IMR-90 (cell line): ENCODE measurements at regions not wholly inside any gene's neighbourhood (a gene's known extent, or its start where the extent isn't known, plus 50 kb on each side); places are given as distances from the start of the nearest gene placed in this dataset.

Experiments used
- ATAC-seq: fragments of 200-7000 bp; cut with Tn5 transposase; 2 replicates; pipeline ENCODE4 v1.9.1; 2020; ENCODE audit warnings: low read depth, mild to moderate bottlenecking, moderate library complexity
- BruUV-seq: library from RNA; stranded (reverse); fragments of 400-500 nt; replicated peaks from 2 replicates; lab custom pipeline; 2021; lab: Mats Ljungman, UMichigan
- CTCF ChIA-PET: fragments of 300-600 bp; formaldehyde crosslinking; extraction: SDS; loops from one replicate; lab custom pipeline; 2021; ENCODE audit warnings: antibody characterized with exemption; lab: Yijun Ruan, JAX
- POLR2A ChIA-PET: fragments of 300-600 bp; sonication (Branson Sonifier 250); formaldehyde crosslinking; loops from one replicate; lab custom pipeline; 2022; ENCODE audit warnings: antibody characterized with exemption; ENCODE audit not compliant: unreplicated experiment; lab: Charles Lee
- DNase-seq: peaks from one replicate; pipeline ENCODE4 v3.0.0; 2013
- H2AFZ ChIP-seq: replicated peaks from 2 replicates; pipeline ENCODE3; 2013; ENCODE audit warnings: low read length, mild to moderate bottlenecking; ENCODE audit not compliant: poor library complexity
- H2AK5ac ChIP-seq: 2 replicates; pipeline ENCODE4 v1.6.1; 2013; ENCODE audit warnings: low read depth, low read length, inconsistent platforms
- H2AK9ac ChIP-seq: replicated peaks from 2 replicates; pipeline ENCODE3; 2013; ENCODE audit warnings: mild to moderate bottlenecking, low read depth, low read length, moderate library complexity; ENCODE audit not compliant: poor library complexity
- H2BK120ac ChIP-seq: 2 replicates; pipeline ENCODE4 v1.6.1; 2013; ENCODE audit warnings: low read depth, low read length, inconsistent platforms
- H2BK15ac ChIP-seq: 3 replicates; pipeline ENCODE4 v1.6.1; 2013; ENCODE audit warnings: low read depth, low read length, inconsistent platforms
- H2BK20ac ChIP-seq: 2 replicates; pipeline ENCODE4 v1.6.1; 2013; ENCODE audit warnings: low read depth, mild to moderate bottlenecking, inconsistent platforms, low read length, moderate library complexity
- H2BK5ac ChIP-seq: 2 replicates; pipeline ENCODE4 v1.6.1; 2013; ENCODE audit warnings: mild to moderate bottlenecking, low read depth, low read length, inconsistent platforms; ENCODE audit not compliant: poor library complexity, severe bottlenecking
- H3K14ac ChIP-seq: replicated peaks from 2 replicates; pipeline ENCODE4 v1.6.1; 2013; ENCODE audit warnings: low read depth, low read length, inconsistent platforms
- H3K18ac ChIP-seq: 2 replicates; pipeline ENCODE4 v1.6.1; 2013; ENCODE audit warnings: low read depth, low read length, control low read depth
- H3K23ac ChIP-seq: 2 replicates; pipeline ENCODE4 v1.6.1; 2013; ENCODE audit warnings: low read depth, low read length, inconsistent platforms
- H3K27ac ChIP-seq: 2 replicates; pipeline ENCODE4 v1.5.1; 2013; ENCODE audit warnings: mild to moderate bottlenecking, control low read depth, low read length; ENCODE audit not compliant: insufficient read depth
- H3K27me3 ChIP-seq: 2 replicates; pipeline ENCODE4 v1.6.1; 2013; ENCODE audit warnings: low read length; ENCODE audit not compliant: control insufficient read depth, insufficient read depth
- H3K36me3 ChIP-seq: 2 replicates; pipeline ENCODE4 v1.6.1; 2013; ENCODE audit warnings: low read length, mixed read lengths; ENCODE audit not compliant: control insufficient read depth, insufficient read depth
- H3K4ac ChIP-seq: 2 replicates; pipeline ENCODE4 v1.6.1; 2013; ENCODE audit warnings: low read depth, low read length, inconsistent platforms
- H3K4me1 ChIP-seq: 2 replicates; pipeline ENCODE4 v1.6.1; 2013; ENCODE audit warnings: low read length, mixed read lengths; ENCODE audit not compliant: control insufficient read depth, insufficient read depth
- H3K4me2 ChIP-seq: 2 replicates; pipeline ENCODE4 v1.6.1; 2013; ENCODE audit warnings: low read depth, mild to moderate bottlenecking, control low read depth, low read length, moderate library complexity
- H3K4me3 ChIP-seq: 2 replicates; pipeline ENCODE4 v1.5.1; 2013; ENCODE audit warnings: low read depth, mild to moderate bottlenecking, control low read depth, low read length, moderate library complexity; ENCODE audit not compliant: insufficient read depth
- H3K56ac ChIP-seq: 2 replicates; pipeline ENCODE4 v1.6.1; 2013; ENCODE audit warnings: low read length, inconsistent platforms; ENCODE audit not compliant: insufficient read depth; ENCODE audit errors: extremely low read depth
- H3K79me1 ChIP-seq, 2 experiments: 2 replicates each; pipeline ENCODE4 v1.6.1; 2013; ENCODE audit warnings: low read length in 2 of 2, inconsistent platforms in 1 of 2, low read depth in 1 of 2
- H3K9ac ChIP-seq: 2 replicates; pipeline ENCODE4 v1.6.1; 2013; ENCODE audit warnings: low read depth, low read length, control low read depth
- H3K9me1 ChIP-seq: 2 replicates; pipeline ENCODE4 v1.6.1; 2013; ENCODE audit warnings: low read length, inconsistent platforms; ENCODE audit not compliant: insufficient read depth
- H3K9me3 ChIP-seq: 2 replicates; pipeline ENCODE4 v1.6.1; 2013; ENCODE audit warnings: low read length; ENCODE audit not compliant: control insufficient read depth, insufficient read depth
- H4K20me1 ChIP-seq: 2 replicates; pipeline ENCODE4 v1.6.1; 2013; ENCODE audit warnings: low read length, inconsistent platforms; ENCODE audit not compliant: insufficient read depth
- H4K5ac ChIP-seq: 2 replicates; pipeline ENCODE4 v1.6.1; 2013; ENCODE audit warnings: mild to moderate bottlenecking, low read depth, low read length, control low read depth
- H4K8ac ChIP-seq, 2 experiments: 2 replicates each; pipeline ENCODE4 v1.6.1; 2013; ENCODE audit warnings: low read depth in 2 of 2, low read length in 2 of 2, control low read depth in 1 of 2, inconsistent platforms in 1 of 2
- H4K91ac ChIP-seq: 2 replicates; pipeline ENCODE4 v1.6.1; 2013; ENCODE audit warnings: low read depth, low read length, inconsistent platforms; ENCODE audit not compliant: insufficient read depth
- BHLHE40 ChIP-seq: fragments of 150-350 bp; IDR thresholded peaks from 2 replicates; pipeline ENCODE4 v1.6.1; 2016; ENCODE audit warnings: mild to moderate bottlenecking, low read depth, low read length
- CEBPB ChIP-seq: IDR thresholded peaks from 2 replicates; pipeline ENCODE4 v1.6.1; 2012; ENCODE audit warnings: low read depth, low read length, improper control_type of control experiment
- CHD1 ChIP-seq: IDR thresholded peaks from 2 replicates; pipeline ENCODE4 v1.6.1; 2012; ENCODE audit warnings: low read depth, low read length, improper control_type of control experiment
- FOS ChIP-seq: fragments of 150-350 bp; IDR thresholded peaks from 2 replicates; pipeline ENCODE4 v1.6.1; 2016; ENCODE audit warnings: low read depth, low read length
- MAFK ChIP-seq: IDR thresholded peaks from 2 replicates; pipeline ENCODE4 v1.6.1; 2012; ENCODE audit warnings: low read depth, low read length, improper control_type of control experiment
- MAZ ChIP-seq: IDR thresholded peaks from 2 replicates; pipeline ENCODE4 v1.6.1; 2012; ENCODE audit warnings: low read depth, mild to moderate bottlenecking, low read length, improper control_type of control experiment, moderate library complexity, borderline replicate concordance
- NFE2L2 ChIP-seq: fragments of 150-350 bp; IDR thresholded peaks from 2 replicates; pipeline ENCODE4 v1.6.1; 2016; ENCODE audit warnings: low read depth, mild to moderate bottlenecking, low read length
- POLR2A ChIP-seq: IDR thresholded peaks from 2 replicates; pipeline ENCODE4 v1.6.1; 2012; ENCODE audit warnings: mild to moderate bottlenecking, low read depth, low read length
- RAD21 ChIP-seq: IDR thresholded peaks from 2 replicates; pipeline ENCODE4 v1.6.1; 2012; ENCODE audit warnings: low read length, improper control_type of control experiment
- RCOR1 ChIP-seq: IDR thresholded peaks from 2 replicates; pipeline ENCODE4 v1.6.1; 2012; ENCODE audit warnings: mild to moderate bottlenecking, low read length, improper control_type of control experiment; ENCODE audit not compliant: insufficient replicate concordance
- RFX5 ChIP-seq: IDR thresholded peaks from 2 replicates; pipeline ENCODE4 v1.8.0; 2012; ENCODE audit warnings: low read depth, mild to moderate bottlenecking, low read length, moderate library complexity
- SMC3 ChIP-seq: fragments of 150-350 bp; IDR thresholded peaks from 2 replicates; pipeline ENCODE4 v1.6.1; 2016; ENCODE audit warnings: low read depth, mild to moderate bottlenecking, antibody characterized with exemption, low read length, moderate library complexity
- whole genome bisulfite sequencing, 2 experiments: methylation state at CpG; one replicate each; pipeline versions ENCODE4 v1.1.5 to v1.1.7; 2013; ENCODE audit warnings: missing lambda C conversion rate in 2 of 2; ENCODE audit not compliant: insufficient read length in 1 of 2; ENCODE audit errors: extremely low coverage in 2 of 2; 5-methylcytosine and 5-hydroxymethylcytosine counted together
- dilution Hi-C: fragments of 300-500 bp; cut with HindIII; formaldehyde crosslinking; loops from one replicate; pipeline ENCODE4 v1.14.3; 2018; ENCODE audit warnings: low sequenced_read_pairs; ENCODE audit not compliant: unreplicated experiment
- in situ Hi-C: fragments of 300-500 bp; cut with MboI; formaldehyde crosslinking; loops from 3 replicates; pipeline ENCODE4 v1.14.3; 2019; ENCODE audit warnings: low sequenced_read_pairs, inconsistent platforms, mixed read lengths
- intact Hi-C: fragments of 100-400 bp; cut with micrococcal nuclease; formaldehyde crosslinking; loops from 2 replicates; pipeline ENCODE4 v1.10.0; 2022
- TF ChIP-seq, protein P1 (sequence below): fragments of 150-350 bp; IDR thresholded peaks from 2 replicates; pipeline ENCODE4 v1.6.1; 2016; ENCODE audit warnings: low read depth, mild to moderate bottlenecking, low read length, moderate library complexity, borderline replicate concordance
- TF ChIP-seq, protein P2 (sequence below): fragments of 150-350 bp; IDR thresholded peaks from 2 replicates; pipeline ENCODE4 v1.6.1; 2017; ENCODE audit warnings: mild to moderate bottlenecking, antibody characterized with exemption, low read length, low read depth
- TF ChIP-seq, protein P3 (sequence below): conservative IDR thresholded peaks from 2 replicates; pipeline ENCODE4 v1.5.1; 2012; ENCODE audit warnings: mild to moderate bottlenecking, low read depth, low read length, improper control_type of control experiment

DNA sequence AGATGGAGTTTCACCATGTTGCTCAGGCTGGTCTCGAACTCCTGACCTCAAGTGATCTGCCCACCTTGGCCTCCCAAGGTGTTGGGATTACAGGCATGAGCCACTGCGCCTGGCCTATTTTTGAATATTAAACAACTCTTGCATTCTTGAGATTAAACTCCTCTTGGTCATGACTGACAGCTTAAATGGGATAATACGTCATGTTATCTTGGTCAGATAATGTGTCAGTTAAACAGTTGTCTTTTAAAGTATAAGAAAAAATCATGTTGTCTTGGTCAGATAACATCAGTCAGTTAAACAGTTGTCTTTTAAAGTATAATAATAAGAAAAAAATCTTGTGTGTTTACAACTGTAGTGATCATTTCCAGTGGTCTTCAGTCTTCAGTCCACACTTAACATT lies 73.6 kb upstream of the SYPL1 start:
- TF ChIP-seq, protein P1, sequence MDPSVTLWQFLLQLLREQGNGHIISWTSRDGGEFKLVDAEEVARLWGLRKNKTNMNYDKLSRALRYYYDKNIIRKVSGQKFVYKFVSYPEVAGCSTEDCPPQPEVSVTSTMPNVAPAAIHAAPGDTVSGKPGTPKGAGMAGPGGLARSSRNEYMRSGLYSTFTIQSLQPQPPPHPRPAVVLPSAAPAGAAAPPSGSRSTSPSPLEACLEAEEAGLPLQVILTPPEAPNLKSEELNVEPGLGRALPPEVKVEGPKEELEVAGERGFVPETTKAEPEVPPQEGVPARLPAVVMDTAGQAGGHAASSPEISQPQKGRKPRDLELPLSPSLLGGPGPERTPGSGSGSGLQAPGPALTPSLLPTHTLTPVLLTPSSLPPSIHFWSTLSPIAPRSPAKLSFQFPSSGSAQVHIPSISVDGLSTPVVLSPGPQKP, result no peak
- TF ChIP-seq MAZ (no peak), MAFK (no peak), POLR2A (no peak), FOS (no peak), RCOR1 (no peak), CEBPB (no peak), RFX5 (no peak), SMC3 (no peak), RAD21 (no peak), BHLHE40 (no peak), CHD1 (no peak), NFE2L2 (no peak)
- TF ChIP-seq, protein P2, sequence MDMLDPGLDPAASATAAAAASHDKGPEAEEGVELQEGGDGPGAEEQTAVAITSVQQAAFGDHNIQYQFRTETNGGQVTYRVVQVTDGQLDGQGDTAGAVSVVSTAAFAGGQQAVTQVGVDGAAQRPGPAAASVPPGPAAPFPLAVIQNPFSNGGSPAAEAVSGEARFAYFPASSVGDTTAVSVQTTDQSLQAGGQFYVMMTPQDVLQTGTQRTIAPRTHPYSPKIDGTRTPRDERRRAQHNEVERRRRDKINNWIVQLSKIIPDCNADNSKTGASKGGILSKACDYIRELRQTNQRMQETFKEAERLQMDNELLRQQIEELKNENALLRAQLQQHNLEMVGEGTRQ, result no peak
- TF ChIP-seq, protein P3, sequence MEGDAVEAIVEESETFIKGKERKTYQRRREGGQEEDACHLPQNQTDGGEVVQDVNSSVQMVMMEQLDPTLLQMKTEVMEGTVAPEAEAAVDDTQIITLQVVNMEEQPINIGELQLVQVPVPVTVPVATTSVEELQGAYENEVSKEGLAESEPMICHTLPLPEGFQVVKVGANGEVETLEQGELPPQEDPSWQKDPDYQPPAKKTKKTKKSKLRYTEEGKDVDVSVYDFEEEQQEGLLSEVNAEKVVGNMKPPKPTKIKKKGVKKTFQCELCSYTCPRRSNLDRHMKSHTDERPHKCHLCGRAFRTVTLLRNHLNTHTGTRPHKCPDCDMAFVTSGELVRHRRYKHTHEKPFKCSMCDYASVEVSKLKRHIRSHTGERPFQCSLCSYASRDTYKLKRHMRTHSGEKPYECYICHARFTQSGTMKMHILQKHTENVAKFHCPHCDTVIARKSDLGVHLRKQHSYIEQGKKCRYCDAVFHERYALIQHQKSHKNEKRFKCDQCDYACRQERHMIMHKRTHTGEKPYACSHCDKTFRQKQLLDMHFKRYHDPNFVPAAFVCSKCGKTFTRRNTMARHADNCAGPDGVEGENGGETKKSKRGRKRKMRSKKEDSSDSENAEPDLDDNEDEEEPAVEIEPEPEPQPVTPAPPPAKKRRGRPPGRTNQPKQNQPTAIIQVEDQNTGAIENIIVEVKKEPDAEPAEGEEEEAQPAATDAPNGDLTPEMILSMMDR, result no peak
- CTCF ChIA-PET, result no interaction called here

More for the DNA sequence above, 73.6 kb upstream of the SYPL1 start:
- Histone ChIP-seq H3K18ac (no peak overlapping the region), H2BK20ac (no peak overlapping the region), H3K4ac (no peak overlapping the region), H3K56ac (no peak overlapping the region), H3K9me1 (no peaks in the 10 kb centered on the region), H3K9me3 (no peaks in the 10 kb centered on the region), H2BK120ac (no peak overlapping the region), H4K91ac (no peak overlapping the region), H2BK15ac (no peak overlapping the region), H3K36me3 (no peaks in the 10 kb centered on the region), H2AK9ac (no peak overlapping the region), H3K27me3 (peaks cover 2% of the 10 kb centered on the region; the same call in 1 of the 2 replicates), H3K4me2 (no peak overlapping the region), H4K8ac (no peak overlapping the region), H3K4me3 (no peak overlapping the region), H3K14ac (no peak overlapping the region), H3K23ac (no peak overlapping the region), H3K9ac (no peak overlapping the region), H4K20me1 (no peaks in the 10 kb centered on the region), H3K4me1 (no peaks in the 10 kb centered on the region), H3K27ac (no peak overlapping the region), H3K79me1 (no peaks in the 10 kb centered on the region), H2AK5ac (no peak overlapping the region), H2AFZ (no peak overlapping the region), H4K5ac (no peak overlapping the region), H2BK5ac (no peak overlapping the region)
- DNase-seq (no peak), ATAC-seq (no peak)
- intact Hi-C loops (no loop called here), in situ Hi-C loops (no loop called here), dilution Hi-C loops (no loop called here)
- no CpG with 5 or more reads among the region's 3 CpGs for WGBS, 2 experiments
- BruUV-seq, result no TSS peak
- POLR2A ChIA-PET, result no interaction called here
